Fibroblast of upper back skin (primary cell): ENCODE measurements at regions not wholly inside any gene's neighbourhood (a gene's known extent, or its start where the extent isn't known, plus 50 kb on each side); places are given as distances from the start of the nearest gene placed in this dataset.

Source experiments
- DNase-seq: peaks from one replicate; pipeline ENCODE4 v3.0.0-alpha.2; 2013

DNA sequence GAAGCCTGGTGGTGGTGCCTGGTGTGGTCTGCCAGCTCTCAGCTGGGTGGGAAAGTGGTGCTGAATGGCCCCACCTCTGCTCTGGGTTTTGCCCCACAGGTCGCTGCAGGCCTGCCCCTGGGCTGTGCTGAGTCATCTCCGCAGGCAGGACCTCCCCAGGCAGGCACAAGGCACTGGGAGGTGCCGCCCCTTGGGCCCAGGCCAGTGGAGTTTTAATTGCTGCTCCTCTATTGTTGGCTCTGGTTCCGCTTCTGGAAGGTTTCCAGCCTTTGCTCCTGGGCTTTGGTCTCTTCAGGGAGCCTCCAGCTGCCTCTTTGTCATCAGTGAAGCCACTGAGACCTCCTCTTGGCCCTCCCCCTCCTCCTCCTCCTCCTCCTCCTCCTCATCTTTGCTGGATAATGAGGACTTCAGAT is 180.3 kb upstream of the GRB10 start:
- peak; percentile 55 for DNase-seq

GRCh38 chr7:50962281-50962883 is 179.7 kb upstream of the GRB10 start:
- no peak for DNase-seq

DNA sequence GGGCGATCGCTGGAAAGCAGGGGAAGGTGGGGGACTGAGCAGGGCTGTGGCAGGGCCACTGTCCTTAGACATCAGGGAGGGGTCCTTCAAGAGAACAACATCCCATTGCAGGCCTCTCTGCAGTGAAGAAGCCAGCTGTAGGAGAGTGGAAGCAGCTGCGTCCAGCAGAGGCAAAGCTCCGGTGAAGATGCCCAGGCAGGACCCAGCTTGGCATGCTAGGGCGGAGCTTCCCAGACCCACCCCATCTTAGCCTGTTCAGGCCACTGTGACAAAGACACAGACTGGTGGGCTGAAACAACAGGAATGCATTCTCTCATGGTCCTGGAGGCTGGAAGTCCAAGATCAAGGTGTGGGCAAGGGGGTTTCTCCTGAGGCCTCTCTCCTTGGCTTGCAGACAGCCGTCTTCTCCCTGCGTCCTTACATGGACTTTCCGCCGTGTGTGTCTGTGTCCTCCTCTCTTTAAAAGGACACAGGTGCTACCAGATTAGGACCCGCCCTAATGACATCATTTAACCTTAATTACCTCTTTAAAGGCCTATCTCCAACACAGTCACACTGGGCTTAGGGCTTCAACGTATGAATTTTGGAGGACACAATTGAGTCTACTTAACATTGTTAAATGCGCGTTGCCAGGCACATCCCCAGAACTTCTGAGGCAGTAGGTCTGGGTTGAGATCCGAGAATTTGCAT is 178.1 kb upstream of the GRB10 start:
- no peak for DNase-seq

- no peak for DNase-seq
Measured at GRCh38 chr7:50959991-50960390, 177.3 kb upstream of the GRB10 start.

GRCh38 chr7:50959560-50959959 is 176.9 kb upstream of the GRB10 start:
- DNase-seq: no peak

DNA sequence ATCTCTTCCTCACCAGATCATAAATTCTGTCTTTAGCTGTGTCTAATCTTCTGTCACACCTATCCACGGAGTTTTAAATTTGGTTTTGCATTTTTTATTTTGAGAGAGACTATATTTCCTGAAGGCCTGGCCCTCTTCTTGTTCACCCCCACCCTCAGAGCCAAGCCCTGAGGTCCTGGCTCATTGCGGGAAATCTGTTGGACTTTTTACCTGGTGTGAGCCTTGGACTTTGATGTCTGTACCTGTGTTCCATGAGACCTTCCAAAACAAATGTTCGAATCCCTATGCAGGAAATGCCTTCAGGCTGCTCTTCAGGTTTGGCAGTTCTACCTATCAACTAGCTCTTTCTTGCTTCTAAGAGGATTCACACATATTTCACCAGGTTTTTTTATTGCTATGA is 175.2 kb upstream of the GRB10 start:
- DNase-seq: no peak

GRCh38 chr7:50957431-50957830 is 174.7 kb upstream of the GRB10 start:
- no peak for DNase-seq

DNA sequence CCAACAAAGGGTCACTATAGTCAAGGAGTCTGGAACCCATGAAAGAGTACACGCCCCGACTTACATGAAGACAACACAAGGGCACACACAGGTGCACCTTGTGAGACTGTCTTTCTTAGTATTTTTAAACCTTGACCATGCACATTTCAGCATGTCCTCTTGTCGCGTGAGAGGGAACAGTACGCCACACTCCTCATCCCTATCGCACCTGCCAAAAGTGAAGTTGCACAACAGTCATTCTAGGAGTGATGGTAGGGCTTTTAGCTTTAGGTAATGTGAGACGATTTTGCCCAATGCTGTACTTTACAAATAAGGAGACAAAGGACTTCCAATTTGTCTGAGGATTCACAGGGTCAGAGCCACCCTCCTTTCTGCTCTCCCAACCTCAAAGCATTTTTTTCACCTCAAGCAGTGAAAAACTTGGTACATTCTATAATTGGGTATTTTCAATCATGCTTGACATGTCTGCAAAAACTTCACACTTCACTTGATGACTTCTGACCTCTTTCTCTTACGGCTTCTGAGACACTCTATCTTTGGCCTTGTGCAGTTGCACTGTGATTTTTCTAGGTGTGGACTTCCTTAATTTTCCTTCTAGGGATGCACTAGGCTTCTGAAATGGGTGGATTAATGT is 173.9 kb upstream of the GRB10 start:
- no peak for DNase-seq

- DNase-seq: no peak
Measured at GRCh38 chr7:50954716-50955115, 172.0 kb upstream of the GRB10 start.

DNA sequence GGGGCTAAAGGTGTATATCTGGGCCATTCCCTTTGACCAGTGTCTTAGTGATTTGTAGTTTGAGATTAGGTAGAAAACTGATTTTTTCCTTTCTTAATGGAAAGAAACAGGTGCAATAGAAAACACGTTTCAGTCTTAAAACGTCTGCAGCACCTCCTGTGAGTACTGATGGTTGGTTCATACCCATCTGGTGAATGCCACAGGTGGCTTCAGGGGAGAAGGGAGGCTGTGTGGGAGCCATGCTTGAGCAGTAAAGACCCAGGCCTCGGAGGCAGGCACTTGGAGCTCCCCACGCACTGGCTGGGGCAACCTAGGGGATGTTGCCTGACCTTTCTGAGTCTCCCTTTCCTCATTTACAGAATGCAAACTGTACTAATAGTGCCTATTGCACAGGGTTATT is 171.5 kb upstream of the GRB10 start:
- DNase-seq: no peak

- peak; percentile 4 for DNase-seq
Measured at GRCh38 chr7:50953820-50954219, 171.1 kb upstream of the GRB10 start.

DNA sequence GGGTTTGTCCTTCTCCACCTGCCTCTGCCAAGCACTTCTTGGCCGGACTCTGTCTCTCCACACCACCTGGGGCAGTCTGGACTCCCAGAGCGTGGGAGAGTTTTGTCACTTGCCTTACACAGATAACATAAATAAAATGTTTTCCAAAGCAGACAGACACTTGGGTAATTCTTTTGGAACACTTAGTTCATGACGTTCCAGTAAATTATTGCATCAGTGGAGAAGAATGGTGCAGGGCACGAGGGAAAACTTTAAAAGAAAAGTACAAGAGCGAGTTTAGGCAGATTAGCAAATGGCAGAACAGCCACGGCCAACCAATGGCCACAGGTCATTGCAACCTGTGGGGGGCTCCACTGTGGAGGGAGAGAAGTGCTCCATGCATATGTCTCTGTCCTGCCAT is 170.6 kb upstream of the GRB10 start:
- DNase-seq: no peak

- DNase-seq: no peak
Measured at GRCh38 chr7:50952544-50952943, 169.8 kb upstream of the GRB10 start.

GRCh38 chr7:50952120-50952519 is 169.4 kb upstream of the GRB10 start:
- DNase-seq: no peak

- DNase-seq: no peak
Measured at GRCh38 chr7:50943482-50943881, 160.8 kb upstream of the GRB10 start.

DNA sequence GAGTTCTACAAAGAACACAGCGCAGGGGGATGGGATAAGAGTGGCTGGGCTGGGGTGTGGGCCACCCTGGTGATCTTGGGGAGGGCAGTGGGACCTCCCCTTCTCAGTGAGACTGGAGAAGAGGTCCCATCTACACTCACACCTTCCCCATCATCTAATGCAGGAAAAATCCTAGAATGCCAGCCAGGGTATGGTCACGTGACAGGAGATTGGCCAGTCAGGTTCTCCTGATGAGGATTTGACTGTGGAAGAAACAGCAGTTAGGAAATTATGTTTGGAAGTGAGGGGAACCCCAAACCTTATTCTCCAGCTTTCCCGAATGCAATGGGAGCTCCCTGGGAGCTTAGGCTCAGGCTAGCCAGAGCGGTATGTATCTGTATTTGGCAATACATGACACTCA is 158.8 kb upstream of the GRB10 start:
- no peak for DNase-seq

DNA sequence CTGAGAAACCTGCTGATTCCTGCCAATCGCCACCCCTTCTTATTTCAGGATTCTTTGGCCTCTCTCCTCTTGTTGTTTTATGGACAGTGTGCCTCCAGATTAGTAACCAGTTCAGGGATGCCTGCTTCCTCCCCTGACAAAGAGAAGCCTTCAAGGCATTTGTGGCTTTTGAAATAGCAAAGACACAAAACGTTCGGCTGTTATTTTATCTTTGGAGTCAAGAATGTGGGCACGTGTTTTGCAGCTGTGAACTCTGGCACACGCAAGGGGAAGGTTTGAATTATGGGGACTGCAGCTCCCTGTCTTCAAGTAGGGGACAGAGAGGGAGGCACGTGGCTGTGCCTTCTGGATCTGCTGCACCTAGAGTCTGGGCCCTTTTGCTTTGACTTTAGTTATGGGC is 157.9 kb upstream of the GRB10 start:
- peak; percentile 13 for DNase-seq

- peak; percentile 30 for DNase-seq
Measured at GRCh38 chr7:50939021-50939420, 156.3 kb upstream of the GRB10 start.

- no peak for DNase-seq
Measured at GRCh38 chr7:50937727-50938126, 155.0 kb upstream of the GRB10 start.

DNA sequence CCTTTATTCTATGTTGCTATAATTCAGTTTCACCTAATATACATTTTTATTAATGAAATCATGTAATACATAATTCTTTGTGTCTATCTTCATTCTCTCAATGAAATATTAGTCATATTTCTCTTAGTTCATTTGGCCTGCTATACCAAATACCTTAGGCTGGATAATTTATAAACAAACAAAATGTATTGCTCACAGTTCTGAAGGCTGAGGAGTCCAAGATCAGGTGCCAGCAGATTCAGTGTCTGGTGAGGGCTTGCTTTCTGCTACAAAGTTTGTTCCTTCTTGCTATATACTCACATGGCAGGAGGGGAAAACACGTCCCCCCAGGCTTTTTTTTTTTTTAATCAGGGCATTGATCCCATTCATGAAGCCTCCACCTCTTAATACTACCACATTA is 143.4 kb upstream of the GRB10 start:
- DNase-seq: no peak

- DNase-seq: no peak
Measured at GRCh38 chr7:50923476-50923875, 140.8 kb upstream of the GRB10 start.

DNA sequence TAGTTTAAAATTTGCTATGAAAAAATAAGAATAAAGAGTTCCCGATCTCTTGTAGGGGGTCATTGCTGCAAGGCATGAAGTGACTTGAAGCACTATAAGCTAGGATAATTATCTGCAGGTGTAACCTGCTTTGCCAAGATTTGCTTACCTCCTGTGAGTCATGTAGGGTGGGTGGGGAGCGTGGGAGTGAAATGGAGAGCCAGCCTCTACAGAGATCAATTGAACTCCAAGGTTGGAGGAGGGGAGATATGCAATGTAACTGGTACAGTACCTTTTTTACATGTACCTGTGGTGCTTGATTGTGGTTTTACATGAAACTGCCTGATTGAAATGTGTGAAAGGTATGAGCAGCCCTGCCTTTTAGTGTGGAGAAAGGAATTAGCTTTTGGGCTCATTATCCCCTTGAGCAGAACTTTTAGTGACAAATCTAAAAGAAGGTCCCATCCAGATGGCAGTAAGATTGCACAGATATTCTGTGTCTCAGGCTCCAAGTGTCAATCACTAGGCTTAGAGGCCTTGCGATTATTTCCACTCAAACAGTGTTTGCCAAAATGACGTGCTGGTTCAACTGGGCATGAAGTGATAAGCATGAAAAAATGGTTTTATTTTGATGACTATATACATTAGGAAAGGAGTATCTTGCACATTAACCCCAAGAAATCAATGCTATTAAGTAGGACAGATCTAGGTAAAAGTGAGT is 138.6 kb upstream of the GRB10 start:
- no peak for DNase-seq

GRCh38 chr7:50920031-50920635 is 137.4 kb upstream of the GRB10 start:
- no peak for DNase-seq

DNA sequence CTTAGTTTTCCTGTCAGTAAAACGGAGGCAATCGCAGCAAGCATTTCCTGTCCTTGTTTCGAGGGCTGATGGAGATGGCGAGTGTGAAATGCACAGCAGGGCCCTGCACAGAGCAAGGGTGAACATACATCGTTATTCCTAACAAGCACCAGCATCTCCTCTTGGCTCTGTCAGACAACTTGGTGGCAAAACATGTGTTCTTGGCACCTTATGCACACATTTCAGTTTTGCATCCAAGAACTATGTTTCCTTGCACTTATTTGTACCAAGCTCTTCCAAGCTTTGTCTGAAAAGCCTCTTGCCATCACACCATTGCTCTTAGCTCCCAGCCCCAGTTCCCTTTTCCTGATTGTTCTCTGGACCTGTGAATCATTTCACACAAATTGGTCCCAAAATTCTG is 132.9 kb upstream of the GRB10 start:
- no peak for DNase-seq
